ENCODE measurements at regions not wholly inside any gene's neighbourhood (a gene's known extent, or its start where the extent isn't known, plus 50 kb on each side); places are given as distances from the start of the nearest gene placed in this dataset.

- WGBS, 2 donors = 71 to 74% methylated on average over 3 of the region's 3 CpGs
- DNase-seq (no peak), ATAC-seq (ENCODE audit: low FRiP score in 2 of 2) (no peak)
- H3K9me3 ChIP-seq = no peaks in the 10 kb centered on the region
- no peaks in the 10 kb centered on the region for H3K4me1 ChIP-seq
- H3K27me3 ChIP-seq = no peaks in the 10 kb centered on the region
- H3K36me3 ChIP-seq = no peaks in the 10 kb centered on the region
- TF ChIP-seq POLR2AphosphoS5 (IDR thresholded peaks at IDR 0.05) (no peak), EP300 (IDR thresholded peaks at IDR 0.05) (no peak), CTCF (IDR thresholded peaks at IDR 0.05) (no peak), POLR2A (IDR thresholded peaks at IDR 0.05) (no peak)
- no peak overlapping the region for H3K27ac ChIP-seq
- no peak overlapping the region for H3K4me3 ChIP-seq
These were observed 96.7 kb upstream of the TMEM26 start for GRCh38 chr10:61549861-61550260.

GRCh38 chr10:61548364-61548763 lies 95.2 kb upstream of the TMEM26 start:
- Histone ChIP-seq H3K27me3 (no peaks in the 10 kb centered on the region), H3K4me3 (no peak overlapping the region), H3K9me3 (no peaks in the 10 kb centered on the region), H3K4me1 (no peaks in the 10 kb centered on the region), H3K27ac (no peak overlapping the region), H3K36me3 (no peaks in the 10 kb centered on the region)
- TF ChIP-seq POLR2AphosphoS5 (IDR thresholded peaks at IDR 0.05) (no peak), POLR2A (IDR thresholded peaks at IDR 0.05) (no peak), CTCF (IDR thresholded peaks at IDR 0.05) (no peak), EP300 (IDR thresholded peaks at IDR 0.05) (no peak)
- ATAC-seq (ENCODE audit: low FRiP score in 2 of 2) (no peak), DNase-seq (no peak)
- 84 to 87% methylated on average over 4 of the region's 4 CpGs for WGBS, 2 donors

GRCh38 chr10:61547297-61547696 lies 94.1 kb upstream of the TMEM26 start:
- H3K4me3 ChIP-seq = no peak overlapping the region
- H3K9me3 ChIP-seq = no peaks in the 10 kb centered on the region
- DNase-seq (no peak), ATAC-seq (ENCODE audit: low FRiP score in 2 of 2) (no peak)
- 92% methylated on average over 1 of the region's 1 CpG for WGBS, 2 donors
- TF ChIP-seq POLR2A (IDR thresholded peaks at IDR 0.05) (no peak), CTCF (IDR thresholded peaks at IDR 0.05) (no peak), EP300 (IDR thresholded peaks at IDR 0.05) (no peak), POLR2AphosphoS5 (IDR thresholded peaks at IDR 0.05) (no peak)
- no peaks in the 10 kb centered on the region for H3K4me1 ChIP-seq
- no peaks in the 10 kb centered on the region for H3K36me3 ChIP-seq
- no peaks in the 10 kb centered on the region for H3K27me3 ChIP-seq
- no peak overlapping the region for H3K27ac ChIP-seq

- Histone ChIP-seq H3K9me3 (no peaks in the 10 kb centered on the region), H3K4me3 (no peak overlapping the region)
- no peak for ATAC-seq (ENCODE audit: low FRiP score in 2 of 2)
These were observed 92.0 kb upstream of the TMEM26 start for GRCh38 chr10:61545170-61545569.

More at GRCh38 chr10:61545170-61545569, 92.0 kb upstream of the TMEM26 start:
- TF ChIP-seq POLR2A (IDR thresholded peaks at IDR 0.05) (no peak), CTCF (IDR thresholded peaks at IDR 0.05) (no peak), POLR2AphosphoS5 (IDR thresholded peaks at IDR 0.05) (no peak), EP300 (IDR thresholded peaks at IDR 0.05) (no peak)
- Histone ChIP-seq H3K36me3 (no peaks in the 10 kb centered on the region), H3K27ac (no peak overlapping the region), H3K4me1 (no peaks in the 10 kb centered on the region), H3K27me3 (no peaks in the 10 kb centered on the region)
- no peak for DNase-seq
- 71 to 85% methylated on average over 1 of the region's 1 CpG for WGBS, 2 donors
